ENCODE measurements at regions not wholly inside any gene's neighbourhood (a gene's known extent, or its start where the extent isn't known, plus 50 kb on each side); places are given as distances from the start of the nearest gene placed in this dataset.

DNA sequence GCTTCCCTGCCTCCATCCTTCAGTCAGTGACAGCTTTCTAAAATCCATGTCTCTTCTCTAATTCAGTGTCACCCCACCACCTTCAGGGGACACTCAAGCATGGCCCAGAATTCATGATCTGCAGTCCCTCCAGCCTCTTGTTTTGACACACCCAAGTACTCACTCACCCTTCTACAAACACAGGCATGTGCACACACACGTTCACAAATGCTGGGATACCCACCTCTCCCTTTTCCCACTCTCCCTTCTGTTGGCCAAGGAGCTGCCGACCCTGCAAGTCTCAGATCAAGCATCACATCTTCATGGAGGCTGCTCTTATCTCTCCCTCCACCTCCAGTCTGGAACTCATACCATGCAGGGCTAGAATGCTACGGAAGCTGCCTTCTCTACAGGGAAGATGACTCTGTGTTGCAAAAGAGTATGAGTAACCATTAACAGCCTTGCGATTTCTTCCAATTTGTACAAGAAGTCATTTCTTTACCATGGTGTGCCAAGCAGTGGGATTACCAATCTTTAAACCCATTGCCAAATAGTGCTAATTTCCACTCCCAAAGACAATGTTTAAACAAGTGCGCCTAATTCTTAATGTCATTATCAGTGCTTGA is 196.1 kb downstream of the BCL11B start:
- Histone ChIP-seq H2BK5ac (ENCODE audit: low read depth, low read length, poor library complexity, severe bottlenecking) (no peak overlapping the region), H4K20me1 (ENCODE audit: insufficient read depth, low read length) (no peaks in the 10 kb centered on the region), H3K9ac (ENCODE audit: low read depth, low read length) (no peak overlapping the region), H2AFZ (replicated peaks; ENCODE audit: low read length, poor library complexity) (no peak overlapping the region), H3K4me3 (ENCODE audit: insufficient read depth, low read depth, low read length) (no peak overlapping the region), H3K4me2 (ENCODE audit: low read depth, low read length) (no peak overlapping the region), H4K8ac (ENCODE audit: low read depth in 2 of 2, low read length in 2 of 2) (no peak overlapping the region), H3K14ac (replicated peaks; ENCODE audit: low read depth, low read length) (no peak overlapping the region), H3K23ac (ENCODE audit: low read depth, low read length) (no peak overlapping the region), H3K79me1 (ENCODE audit: low read depth in 1 of 2, low read length in 2 of 2) (no peaks in the 10 kb centered on the region), H3K36me3 (ENCODE audit: control insufficient read depth, insufficient read depth, low read length) (no peaks in the 10 kb centered on the region), H3K56ac (ENCODE audit: extremely low read depth, insufficient read depth, low read length) (no peak overlapping the region), H2AK5ac (ENCODE audit: low read depth, low read length) (no peak overlapping the region), H2BK120ac (ENCODE audit: low read depth, low read length) (no peak overlapping the region), H3K4me1 (ENCODE audit: control insufficient read depth, insufficient read depth, low read length) (no peaks in the 10 kb centered on the region), H2BK20ac (ENCODE audit: low read depth, low read length) (no peak overlapping the region), H3K18ac (ENCODE audit: low read depth, low read length) (no peak overlapping the region), H3K4ac (ENCODE audit: low read depth, low read length) (no peak overlapping the region), H3K27me3 (ENCODE audit: control insufficient read depth, insufficient read depth, low read length) (no peaks in the 10 kb centered on the region), H4K5ac (ENCODE audit: low read depth, low read length) (no peak overlapping the region), H4K91ac (ENCODE audit: insufficient read depth, low read depth, low read length) (no peak overlapping the region), H3K9me3 (ENCODE audit: control insufficient read depth, insufficient read depth, low read length) (peaks cover 46% of the 10 kb centered on the region), H3K27ac (ENCODE audit: insufficient read depth, low read length) (no peak overlapping the region), H2AK9ac (replicated peaks; ENCODE audit: low read depth, low read length, poor library complexity) (no peak overlapping the region), H2BK15ac (ENCODE audit: low read depth, low read length) (no peak overlapping the region), H3K9me1 (ENCODE audit: insufficient read depth, low read length) (no peaks in the 10 kb centered on the region)
- intact Hi-C loops (cut with micrococcal nuclease), result no loop called here
- CTCF ChIA-PET, result no interaction called here
- dilution Hi-C loops (cut with HindIII; ENCODE audit: low sequenced_read_pairs, unreplicated experiment), result no loop called here
- no peak for DNase-seq
- in situ Hi-C loops (cut with MboI; ENCODE audit: low sequenced_read_pairs), result no loop called here
- ATAC-seq (ENCODE audit: low read depth), result no peak
- BruUV-seq (replicated peaks), result no TSS peak
- WGBS, 2 experiments (ENCODE audit: extremely low coverage in 2 of 2, insufficient read length in 1 of 2), result 11% methylated on average over 1 of the region's 5 CpGs; no CpG with 5 or more reads in 1 of the 2 experiments
- POLR2A ChIA-PET (ENCODE audit: unreplicated experiment), result no interaction called here
- TF ChIP-seq SMC3 (IDR thresholded peaks at IDR 0.05; ENCODE audit: low read depth, low read length), result no peak
- TF ChIP-seq RFX5 (IDR thresholded peaks at IDR 0.05; ENCODE audit: low read depth, low read length), result no peak
- no peak for TF ChIP-seq RAD21 (IDR thresholded peaks at IDR 0.05; ENCODE audit: low read length)
- TF ChIP-seq FOS (IDR thresholded peaks at IDR 0.05; ENCODE audit: low read depth, low read length), result no peak
- TF ChIP-seq, protein P1, sequence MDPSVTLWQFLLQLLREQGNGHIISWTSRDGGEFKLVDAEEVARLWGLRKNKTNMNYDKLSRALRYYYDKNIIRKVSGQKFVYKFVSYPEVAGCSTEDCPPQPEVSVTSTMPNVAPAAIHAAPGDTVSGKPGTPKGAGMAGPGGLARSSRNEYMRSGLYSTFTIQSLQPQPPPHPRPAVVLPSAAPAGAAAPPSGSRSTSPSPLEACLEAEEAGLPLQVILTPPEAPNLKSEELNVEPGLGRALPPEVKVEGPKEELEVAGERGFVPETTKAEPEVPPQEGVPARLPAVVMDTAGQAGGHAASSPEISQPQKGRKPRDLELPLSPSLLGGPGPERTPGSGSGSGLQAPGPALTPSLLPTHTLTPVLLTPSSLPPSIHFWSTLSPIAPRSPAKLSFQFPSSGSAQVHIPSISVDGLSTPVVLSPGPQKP (IDR thresholded peaks at IDR 0.05; ENCODE audit: borderline replicate concordance, low read depth, low read length), result no peak
- TF ChIP-seq MXI1 (IDR thresholded peaks at IDR 0.05; ENCODE audit: borderline replicate concordance, low read depth, low read length), result no peak
- no peak for TF ChIP-seq RCOR1 (IDR thresholded peaks at IDR 0.05; ENCODE audit: insufficient replicate concordance, low read length)
- TF ChIP-seq POLR2A (IDR thresholded peaks at IDR 0.05; ENCODE audit: low read depth, low read length), result no peak
- TF ChIP-seq, protein P2, sequence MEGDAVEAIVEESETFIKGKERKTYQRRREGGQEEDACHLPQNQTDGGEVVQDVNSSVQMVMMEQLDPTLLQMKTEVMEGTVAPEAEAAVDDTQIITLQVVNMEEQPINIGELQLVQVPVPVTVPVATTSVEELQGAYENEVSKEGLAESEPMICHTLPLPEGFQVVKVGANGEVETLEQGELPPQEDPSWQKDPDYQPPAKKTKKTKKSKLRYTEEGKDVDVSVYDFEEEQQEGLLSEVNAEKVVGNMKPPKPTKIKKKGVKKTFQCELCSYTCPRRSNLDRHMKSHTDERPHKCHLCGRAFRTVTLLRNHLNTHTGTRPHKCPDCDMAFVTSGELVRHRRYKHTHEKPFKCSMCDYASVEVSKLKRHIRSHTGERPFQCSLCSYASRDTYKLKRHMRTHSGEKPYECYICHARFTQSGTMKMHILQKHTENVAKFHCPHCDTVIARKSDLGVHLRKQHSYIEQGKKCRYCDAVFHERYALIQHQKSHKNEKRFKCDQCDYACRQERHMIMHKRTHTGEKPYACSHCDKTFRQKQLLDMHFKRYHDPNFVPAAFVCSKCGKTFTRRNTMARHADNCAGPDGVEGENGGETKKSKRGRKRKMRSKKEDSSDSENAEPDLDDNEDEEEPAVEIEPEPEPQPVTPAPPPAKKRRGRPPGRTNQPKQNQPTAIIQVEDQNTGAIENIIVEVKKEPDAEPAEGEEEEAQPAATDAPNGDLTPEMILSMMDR (conservative IDR thresholded peaks at IDR 0.05; ENCODE audit: low read depth, low read length), result no peak
- TF ChIP-seq, protein P3, sequence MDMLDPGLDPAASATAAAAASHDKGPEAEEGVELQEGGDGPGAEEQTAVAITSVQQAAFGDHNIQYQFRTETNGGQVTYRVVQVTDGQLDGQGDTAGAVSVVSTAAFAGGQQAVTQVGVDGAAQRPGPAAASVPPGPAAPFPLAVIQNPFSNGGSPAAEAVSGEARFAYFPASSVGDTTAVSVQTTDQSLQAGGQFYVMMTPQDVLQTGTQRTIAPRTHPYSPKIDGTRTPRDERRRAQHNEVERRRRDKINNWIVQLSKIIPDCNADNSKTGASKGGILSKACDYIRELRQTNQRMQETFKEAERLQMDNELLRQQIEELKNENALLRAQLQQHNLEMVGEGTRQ (IDR thresholded peaks at IDR 0.05; ENCODE audit: low read depth, low read length), result no peak
- no peak for TF ChIP-seq MAZ (IDR thresholded peaks at IDR 0.05; ENCODE audit: borderline replicate concordance, low read depth, low read length)
- TF ChIP-seq BHLHE40 (IDR thresholded peaks at IDR 0.05; ENCODE audit: low read depth, low read length), result no peak

Data from IMR-90 (cell line).